GM19463 (cell line): ENCODE measurements at regions not wholly inside any gene's neighbourhood (a gene's known extent, or its start where the extent isn't known, plus 50 kb on each side); places are given as distances from the start of the nearest gene placed in this dataset.

Source experiments
- ATAC-seq: cut with Tn5 transposase; IDR thresholded peaks from one replicate; pipeline ENCODE4 v1.9.1; 2021; ENCODE audit warnings: mild to moderate bottlenecking, moderate library complexity; ENCODE audit not compliant: unreplicated experiment

GRCh38 chr2:576292-576691 is 100.9 kb downstream of the TMEM18 start:
- ATAC-seq: no peak

GRCh38 chr2:575727-576236 is 101.4 kb downstream of the TMEM18 start:
- no peak for ATAC-seq

- no peak for ATAC-seq
Measured at GRCh38 chr2:575030-575726, 102.0 kb downstream of the TMEM18 start.

GRCh38 chr2:573805-574392 is 103.3 kb downstream of the TMEM18 start:
- no peak for ATAC-seq

GRCh38 chr2:573025-573424 is 104.2 kb downstream of the TMEM18 start:
- ATAC-seq: no peak

GRCh38 chr2:569681-570080 is 107.5 kb downstream of the TMEM18 start:
- no peak for ATAC-seq

- ATAC-seq: no peak
Measured at GRCh38 chr2:568639-569235, 108.5 kb downstream of the TMEM18 start.

GRCh38 chr2:567865-568638 is 109.2 kb downstream of the TMEM18 start:
- no peak for ATAC-seq

- ATAC-seq: no peak
Measured at GRCh38 chr2:567496-567864, 109.7 kb downstream of the TMEM18 start.

GRCh38 chr2:566379-567313 is 110.6 kb downstream of the TMEM18 start:
- ATAC-seq: no peak

- no peak for ATAC-seq
Measured at GRCh38 chr2:564471-565181, 112.6 kb downstream of the TMEM18 start.

GRCh38 chr2:563512-563911 is 113.7 kb downstream of the TMEM18 start:
- no peak for ATAC-seq

- no peak for ATAC-seq
Measured at GRCh38 chr2:562391-563364, 114.5 kb downstream of the TMEM18 start.

- no peak for ATAC-seq
Measured at GRCh38 chr2:558879-559278, 118.3 kb downstream of the TMEM18 start.

GRCh38 chr2:558302-558642 is 118.9 kb downstream of the TMEM18 start:
- ATAC-seq: no peak

- ATAC-seq: no peak
Measured at GRCh38 chr2:557635-558301, 119.4 kb downstream of the TMEM18 start.

GRCh38 chr2:556485-556884 is 120.7 kb downstream of the TMEM18 start:
- no peak for ATAC-seq
